Glomerular endothelial cell (primary cell): ENCODE measurements at regions not wholly inside any gene's neighbourhood (a gene's known extent, or its start where the extent isn't known, plus 50 kb on each side); places are given as distances from the start of the nearest gene placed in this dataset.

Experiments
- DNase-seq: peaks from one replicate; pipeline ENCODE4 v3.0.0-alpha.2; 2011; ENCODE audit warnings: low read depth, low spot score; ENCODE audit errors: extremely low read depth

DNA sequence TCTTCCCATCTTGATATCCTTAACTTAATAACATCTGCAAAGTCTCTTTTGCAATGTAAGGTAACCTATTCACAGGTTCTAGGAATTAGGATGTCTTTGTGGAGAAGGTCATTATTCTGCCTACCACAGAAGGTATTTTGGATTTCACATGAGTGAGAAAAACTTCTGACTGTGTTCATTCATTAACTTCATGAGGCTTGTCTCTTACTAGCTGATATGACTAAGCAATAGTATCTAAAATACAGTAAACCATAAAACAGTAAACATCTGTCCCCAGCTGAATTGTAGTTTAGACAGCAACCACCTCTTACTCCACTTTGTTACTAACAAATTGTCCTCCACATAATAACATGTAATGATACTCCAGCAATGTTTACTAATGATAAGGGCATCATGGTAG, 198.1 kb downstream of the SEC23A start:
- DNase-seq = no peak

DNA sequence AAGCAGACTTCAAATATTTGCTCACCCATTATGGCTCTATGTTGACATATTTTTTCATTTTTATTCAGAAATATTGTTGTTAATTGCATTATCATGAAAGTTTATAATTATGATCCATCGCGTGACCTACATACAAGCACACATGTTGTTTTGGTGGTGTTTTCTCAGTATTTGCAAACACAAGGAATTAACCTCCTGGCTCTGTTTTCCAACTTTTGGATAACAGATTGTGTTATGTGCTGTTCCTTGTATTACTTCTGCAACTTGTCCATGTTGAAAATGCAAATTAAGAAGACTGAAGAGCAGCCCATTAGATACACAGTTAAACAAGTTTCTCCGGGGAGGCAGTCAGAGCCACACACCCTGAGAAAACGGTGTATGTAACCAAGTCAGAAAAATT, 201.2 kb downstream of the SEC23A start:
- no peak for DNase-seq

DNA sequence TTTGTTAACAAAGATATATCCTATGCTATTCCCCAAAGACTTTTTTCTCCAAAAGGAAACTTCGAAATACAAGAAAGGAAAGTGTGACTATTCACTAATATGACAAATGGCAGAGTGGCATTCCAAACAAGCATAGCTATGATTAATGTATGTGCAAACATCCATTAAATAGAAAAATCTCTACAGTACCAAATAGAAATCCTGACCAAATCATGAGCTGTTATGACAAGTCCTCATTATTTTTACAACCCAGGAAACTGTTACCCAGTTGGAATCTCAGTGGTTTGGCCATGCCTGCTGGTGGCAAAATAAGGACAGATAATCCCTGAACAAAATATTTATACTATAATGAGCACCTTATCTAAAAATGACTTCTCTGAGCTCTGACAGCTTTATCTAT, 202.1 kb downstream of the SEC23A start:
- no peak for DNase-seq

DNA sequence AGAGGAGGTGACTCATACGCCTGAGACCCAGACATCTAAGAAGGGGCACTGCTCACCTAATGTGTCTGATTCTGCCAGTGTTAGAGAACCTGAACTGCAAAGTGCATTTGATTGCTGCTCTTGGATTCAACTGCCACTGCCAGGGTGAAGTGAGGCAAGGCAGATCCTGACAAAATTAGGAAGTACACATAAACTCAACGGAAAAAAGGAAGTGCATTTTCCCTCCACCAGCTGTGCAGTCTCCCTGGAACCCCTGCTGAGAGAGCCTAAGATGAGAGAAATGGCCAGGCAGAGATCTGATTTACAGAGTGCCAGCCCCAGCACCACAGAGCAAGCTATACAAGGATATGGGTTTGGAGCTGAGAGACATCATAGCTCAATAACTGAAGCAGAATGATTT, 215.3 kb downstream of the SEC23A start:
- no peak for DNase-seq

DNA sequence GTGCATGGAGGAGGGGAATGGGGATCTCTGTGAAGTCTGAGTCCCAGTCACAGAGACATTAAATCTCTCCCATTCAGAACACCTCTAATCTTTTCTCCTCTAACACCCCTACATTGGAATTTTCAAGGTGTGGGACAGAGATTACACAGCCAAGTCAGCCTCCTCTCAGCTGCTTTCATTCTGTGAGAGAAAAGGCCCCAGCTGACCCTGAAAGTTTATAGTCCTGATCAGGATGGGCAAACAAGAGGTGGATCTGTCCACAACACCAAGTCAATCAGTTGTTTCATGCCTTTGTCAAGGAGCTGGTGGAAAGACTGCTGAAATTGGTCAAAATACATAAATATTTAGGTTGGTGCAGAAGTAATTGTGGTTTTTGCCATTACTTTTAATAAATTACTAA, 218.9 kb downstream of the SEC23A start:
- DNase-seq = no peak

DNA sequence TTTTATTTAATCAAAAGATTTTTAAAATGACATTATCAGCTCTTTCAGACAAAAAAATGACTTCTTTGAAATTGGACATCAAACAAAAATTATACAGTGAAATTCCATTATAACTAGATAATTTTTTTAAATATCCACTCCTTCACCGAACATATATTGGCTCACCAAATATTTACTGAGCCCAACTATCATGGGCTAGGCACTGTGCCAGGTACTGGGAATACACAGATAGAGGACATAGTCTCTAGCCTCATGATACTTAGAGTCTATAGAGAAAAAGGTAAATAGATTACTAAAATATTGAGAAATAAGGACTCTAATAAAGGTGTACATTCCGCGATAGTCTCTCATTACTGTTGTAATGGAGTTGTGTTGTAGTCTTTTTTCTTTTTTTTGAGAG, 219.9 kb downstream of the SEC23A start:
- no peak for DNase-seq

DNA sequence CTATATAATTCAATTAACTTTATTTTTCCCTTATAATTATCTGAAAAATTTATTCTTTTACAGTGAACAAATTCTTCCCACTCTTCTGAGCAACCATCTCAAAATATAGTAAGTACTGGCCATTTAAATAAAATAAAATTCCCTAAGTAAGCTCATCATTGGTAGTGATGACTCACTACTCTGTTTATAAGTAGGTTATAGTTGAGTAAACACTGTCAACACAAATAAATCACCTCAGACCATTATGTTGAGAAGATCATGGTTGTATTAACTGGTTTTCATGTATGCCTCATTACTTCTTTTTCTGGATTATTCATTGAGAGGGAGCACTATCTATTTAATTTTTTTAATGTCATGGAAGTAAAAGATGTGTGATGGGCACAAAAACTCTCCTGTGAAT, 220.5 kb downstream of the SEC23A start:
- DNase-seq = no peak

DNA sequence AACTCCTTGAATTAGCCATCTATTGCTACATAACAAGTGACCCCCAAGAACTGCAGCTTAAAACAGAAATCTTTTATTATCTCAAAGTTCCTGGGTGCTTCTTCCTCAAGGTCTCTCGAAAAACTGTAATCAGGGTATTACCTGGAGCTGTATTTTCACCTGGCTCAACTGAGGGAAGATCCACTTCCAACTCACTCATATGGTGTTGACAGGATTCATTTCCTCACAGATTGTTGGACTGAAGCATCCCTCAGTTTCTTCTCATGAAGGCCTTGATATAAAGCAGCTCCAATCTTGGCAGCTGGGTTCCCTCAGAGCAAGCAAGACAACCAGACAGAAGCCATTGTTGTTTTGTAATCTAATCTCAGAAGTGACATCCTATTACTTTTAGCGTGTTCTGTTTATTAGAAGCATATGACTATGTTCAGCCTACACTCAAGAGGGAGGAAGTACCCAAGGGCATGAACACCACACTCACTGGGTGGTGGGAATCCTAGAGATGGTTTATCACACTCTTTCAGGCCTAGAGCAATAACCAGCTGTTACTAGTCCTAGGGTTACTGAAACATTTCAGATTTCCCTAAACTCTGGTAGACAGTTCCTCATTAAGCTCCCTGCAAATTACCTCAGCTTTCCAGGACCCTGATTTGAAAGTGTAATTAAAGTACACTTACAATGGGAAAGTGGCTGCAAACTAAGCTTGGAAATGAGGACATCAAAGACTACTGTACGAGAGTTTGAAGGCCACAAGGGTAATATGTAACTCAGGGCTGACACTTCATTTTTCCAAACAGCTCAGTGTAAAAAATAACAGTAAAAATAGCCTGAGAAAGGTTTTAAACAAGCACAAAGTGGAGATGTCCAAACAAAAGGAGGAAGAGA, 222.2 kb downstream of the SEC23A start:
- no peak for DNase-seq

DNA sequence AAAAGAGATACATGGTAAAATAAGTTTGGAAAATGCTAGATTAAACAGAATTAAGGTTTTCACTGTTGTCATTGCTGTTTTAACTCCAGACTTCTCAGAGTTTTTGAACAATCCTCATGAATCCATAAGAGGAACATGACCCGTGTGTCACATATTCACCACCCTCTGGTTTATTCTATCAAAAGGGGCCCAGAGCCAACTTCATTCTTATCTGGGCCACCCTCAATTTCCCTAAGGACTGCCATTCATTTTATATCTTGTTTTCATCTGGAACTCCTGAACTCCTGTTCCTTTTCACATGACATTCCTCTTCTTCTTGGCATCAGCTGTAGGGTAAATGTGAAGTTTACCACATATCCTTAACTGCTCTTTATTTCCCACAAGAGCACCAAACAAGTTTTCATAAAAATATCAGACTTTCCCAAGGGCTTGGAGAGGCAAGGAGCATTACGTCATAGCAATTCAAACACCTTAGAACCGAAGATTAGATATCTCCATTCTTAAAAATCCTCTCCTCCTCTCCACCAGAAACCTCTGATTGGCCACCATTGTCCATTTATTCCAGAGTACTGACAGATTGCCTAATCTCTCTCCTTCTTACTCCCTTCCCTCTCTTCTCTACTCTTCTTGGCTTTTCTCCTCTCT, 225.2 kb downstream of the SEC23A start:
- no peak for DNase-seq

DNA sequence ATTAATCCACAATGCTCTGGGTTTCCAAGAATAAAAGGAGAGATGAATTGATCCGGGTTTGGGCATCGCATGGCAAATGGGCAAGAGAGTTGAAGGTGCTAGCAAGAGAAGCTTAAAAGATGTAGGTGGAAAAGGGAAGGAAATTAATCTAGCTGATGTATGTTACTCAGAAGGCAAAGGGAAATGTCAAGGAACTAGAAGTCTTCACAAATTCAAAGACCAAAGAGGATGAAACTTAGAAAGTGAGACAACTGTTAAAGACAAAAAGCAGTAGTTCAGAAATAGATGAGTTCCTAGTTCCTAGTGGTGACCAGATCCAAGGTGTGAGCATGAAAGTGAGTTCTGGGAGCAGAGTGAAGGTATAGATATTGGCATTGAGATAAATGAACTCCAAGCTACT, 228.3 kb downstream of the SEC23A start:
- DNase-seq = no peak

DNA sequence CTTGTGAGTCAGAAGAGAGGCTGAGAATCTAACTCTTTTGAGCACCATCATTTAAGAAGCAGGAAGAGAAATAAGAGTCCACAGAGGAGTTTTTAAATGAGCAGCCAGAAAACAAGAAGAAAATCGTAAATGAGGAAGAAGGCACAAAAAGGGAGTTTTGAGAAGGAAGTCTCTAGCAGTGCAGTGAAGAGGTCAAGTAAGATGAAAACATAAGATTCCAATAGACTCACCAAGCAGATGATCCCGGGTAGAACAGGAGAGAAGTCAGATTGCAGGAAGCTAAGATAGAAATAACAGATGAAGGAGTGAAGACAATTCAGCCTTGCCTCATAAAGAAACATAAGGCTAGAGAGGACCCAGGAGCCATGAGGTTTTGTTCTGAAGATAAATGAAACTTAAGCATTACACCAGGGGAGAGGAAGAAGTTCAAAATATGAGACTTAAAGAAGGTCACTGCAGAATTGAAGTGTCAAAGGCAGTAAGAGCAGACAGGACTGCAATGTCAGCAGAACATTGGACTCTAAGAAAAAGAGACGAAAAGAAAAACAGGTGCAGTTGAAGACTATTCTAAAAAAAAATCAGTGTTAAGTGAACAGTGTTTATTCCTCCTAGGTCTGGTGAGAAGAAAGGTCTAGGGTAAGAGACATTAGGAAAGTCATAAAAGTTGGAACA, 229.0 kb downstream of the SEC23A start:
- DNase-seq = no peak

DNA sequence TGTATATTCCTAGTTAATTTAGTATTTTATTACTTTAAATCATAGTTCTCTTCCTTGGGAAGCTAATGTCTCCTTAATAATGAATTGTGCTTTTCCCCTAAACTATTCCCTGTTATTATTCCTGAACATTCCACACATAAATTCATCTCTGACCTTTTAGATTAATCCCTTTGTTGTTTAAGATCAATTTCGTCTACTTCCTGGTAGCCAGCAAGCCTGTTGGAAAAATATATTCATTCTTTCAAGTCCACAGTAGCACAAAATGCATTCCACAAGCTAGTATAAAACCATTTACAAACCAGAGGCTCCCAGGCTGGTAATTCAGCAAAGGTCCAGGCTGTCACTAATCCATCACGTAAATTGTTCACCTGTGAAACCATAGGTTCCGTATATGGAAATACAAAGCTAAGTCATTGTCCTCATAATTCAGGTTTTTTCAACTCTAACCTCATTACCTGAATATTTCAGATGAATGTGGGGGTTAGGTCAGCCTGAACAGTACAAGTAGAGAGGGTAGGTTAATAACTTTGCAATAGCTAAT, 232.7 kb downstream of the SEC23A start:
- no peak for DNase-seq

DNA sequence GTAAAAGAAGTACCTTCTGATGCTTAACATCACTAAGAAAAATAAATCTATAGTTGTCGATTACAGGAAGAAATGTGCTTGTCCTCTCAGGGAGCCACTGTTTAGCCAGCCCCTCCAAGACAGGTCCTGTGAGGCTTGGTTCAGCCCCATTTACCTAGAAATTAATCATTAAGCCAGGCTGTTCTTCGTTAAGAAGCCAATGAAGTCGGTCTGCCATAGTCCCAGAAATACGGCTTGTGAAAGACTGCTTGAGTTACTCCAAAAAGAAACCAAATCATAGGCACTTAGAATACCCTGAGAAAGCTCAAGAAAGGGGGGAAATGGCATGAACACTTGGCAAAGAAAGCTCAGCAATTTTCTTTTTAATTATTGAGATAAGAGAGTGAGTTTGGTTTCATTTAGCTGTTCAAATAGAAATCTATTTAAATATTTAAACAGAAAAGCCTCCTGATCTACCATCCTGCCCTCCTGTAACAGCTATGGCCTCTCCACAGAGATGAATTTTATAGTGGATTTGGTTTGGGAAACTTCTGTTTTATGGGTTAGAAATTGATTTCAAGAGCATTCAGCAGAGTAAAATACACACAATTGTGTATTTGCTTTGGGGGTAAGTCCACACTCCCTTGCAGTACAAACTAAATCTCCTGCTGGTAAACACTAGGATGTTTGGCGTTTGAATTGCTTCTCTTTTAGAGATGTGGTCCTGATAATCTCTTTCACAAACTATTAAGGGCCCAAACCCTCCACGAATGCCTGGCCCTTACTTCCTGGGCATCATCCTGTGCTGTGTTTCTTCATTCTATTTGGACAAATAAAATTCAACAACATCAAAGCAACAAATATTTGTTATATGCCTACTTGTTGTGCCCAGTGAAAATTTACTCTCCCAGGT, 234.4 kb downstream of the SEC23A start:
- no peak for DNase-seq

DNA sequence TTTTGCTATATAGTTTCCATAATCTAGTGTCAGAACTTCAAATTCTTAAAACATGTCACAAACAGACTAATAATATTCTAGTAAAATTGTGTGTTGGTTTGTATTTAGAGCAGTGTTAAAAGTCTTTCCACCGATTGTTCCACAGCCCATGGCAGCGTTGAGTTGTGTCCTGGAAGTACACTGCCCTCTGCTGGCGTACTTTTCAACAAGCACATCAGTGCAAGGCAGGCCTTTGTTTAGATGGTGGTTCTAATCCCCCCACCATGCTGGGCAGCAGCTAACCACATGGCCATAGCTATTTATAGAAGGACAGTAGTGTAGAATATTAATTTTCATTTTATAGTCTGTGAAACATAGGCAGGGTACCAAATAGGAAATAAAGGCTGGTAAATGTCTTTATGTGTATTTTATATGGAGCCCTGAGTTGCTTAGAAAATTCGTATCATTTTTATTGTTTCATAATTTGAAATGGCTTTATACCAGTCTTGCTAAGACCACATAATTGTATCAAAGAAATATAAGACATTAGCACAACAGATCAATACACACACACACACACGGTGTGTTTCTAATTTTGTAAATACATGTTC, 235.4 kb downstream of the SEC23A start:
- peak; percentile 83 for DNase-seq

DNA sequence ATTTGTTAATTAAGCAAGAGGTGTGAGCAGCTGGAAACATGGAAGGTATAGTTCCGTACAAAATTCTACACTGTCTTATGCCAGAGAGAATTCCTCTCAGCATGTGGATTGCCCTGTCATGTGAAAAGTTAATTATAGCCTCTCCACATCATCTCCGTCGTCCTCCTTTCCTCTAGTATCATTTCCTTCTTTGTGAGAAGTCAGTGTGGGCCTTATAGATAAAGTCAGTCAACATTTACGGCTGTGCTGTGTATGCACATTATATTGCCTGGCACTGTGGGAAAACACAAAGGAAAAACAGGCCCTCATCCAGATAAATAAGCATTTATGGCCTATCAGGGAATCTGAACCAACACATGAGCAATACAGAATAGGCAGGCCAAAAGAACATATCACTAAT, 236.6 kb downstream of the SEC23A start:
- no peak for DNase-seq

DNA sequence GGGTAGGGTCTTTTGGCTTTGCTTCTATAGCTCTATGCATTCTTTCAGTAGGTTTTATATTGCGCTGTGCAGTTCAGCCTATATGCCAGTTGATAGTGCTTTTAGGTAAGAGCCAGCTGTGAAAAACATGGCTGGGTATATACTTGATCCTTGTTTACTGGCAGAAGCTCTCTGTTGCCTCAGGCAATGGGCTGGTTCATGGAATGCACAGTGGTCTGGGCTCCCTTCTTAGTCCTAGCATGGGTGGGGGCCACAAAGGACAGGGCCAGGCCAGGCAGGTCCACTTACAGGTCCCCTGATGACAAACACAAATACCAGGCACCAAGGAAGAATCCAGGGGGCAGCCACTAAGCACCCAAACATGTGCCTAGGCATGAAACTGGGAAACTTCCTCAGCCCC, 240.7 kb downstream of the SEC23A start:
- DNase-seq = no peak

DNA sequence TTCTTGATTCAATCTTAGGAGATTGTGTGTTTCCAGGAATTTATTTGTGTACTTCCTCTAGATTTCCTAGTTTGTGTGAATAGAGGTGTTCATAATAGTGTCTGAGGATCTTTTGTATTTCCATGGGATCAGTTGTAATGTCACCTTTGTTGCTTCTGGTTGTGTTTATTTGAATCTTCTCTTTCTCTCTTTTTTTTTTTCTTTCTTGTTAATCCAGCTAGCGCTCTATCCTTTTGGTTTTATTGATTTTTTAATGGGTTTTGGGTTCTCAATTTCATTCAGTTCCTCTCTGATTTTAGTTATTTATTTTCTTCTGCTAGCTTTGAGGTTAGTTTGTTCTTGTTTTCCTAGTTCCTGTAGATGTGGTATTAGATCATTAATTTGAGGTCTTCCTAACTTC, 242.5 kb downstream of the SEC23A start:
- DNase-seq = no peak

DNA sequence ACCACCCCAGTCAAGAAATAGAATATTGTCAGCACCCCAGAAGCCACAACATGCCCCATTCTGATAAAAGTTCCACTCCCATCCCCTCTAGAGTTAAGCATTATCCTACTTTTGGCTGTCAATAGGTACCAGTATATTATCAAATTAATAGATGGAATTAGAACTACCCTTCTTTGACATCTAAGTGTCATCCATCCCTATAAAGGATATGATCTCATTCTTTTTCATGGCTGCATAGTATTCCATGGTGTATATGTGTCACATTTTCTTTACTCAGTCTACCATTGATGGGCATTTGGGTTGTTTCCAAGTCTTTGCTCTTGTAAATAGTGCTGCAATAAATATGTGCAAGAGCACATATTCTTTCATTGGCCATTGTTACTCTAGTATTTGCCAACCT, 246.2 kb downstream of the SEC23A start:
- DNase-seq = no peak

DNA sequence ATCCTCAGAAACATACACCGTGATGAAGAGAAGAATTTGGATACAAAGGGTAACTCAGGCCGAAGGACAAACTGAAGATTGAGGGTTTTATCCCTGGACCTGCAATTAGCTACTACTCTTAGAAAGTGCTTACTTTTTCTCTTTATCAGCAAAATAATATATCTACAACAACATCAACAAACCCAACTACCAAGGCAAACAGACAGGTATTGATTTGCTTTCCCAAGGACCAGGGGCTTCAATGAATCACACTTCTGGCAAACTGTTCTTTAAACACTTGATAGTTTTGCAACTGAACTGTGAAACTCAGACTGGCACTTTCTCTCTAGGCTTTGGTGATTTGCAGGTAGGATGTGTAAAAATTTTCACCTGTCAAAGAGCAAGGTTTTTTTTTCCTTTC, 247.5 kb downstream of the SEC23A start:
- no peak for DNase-seq

DNA sequence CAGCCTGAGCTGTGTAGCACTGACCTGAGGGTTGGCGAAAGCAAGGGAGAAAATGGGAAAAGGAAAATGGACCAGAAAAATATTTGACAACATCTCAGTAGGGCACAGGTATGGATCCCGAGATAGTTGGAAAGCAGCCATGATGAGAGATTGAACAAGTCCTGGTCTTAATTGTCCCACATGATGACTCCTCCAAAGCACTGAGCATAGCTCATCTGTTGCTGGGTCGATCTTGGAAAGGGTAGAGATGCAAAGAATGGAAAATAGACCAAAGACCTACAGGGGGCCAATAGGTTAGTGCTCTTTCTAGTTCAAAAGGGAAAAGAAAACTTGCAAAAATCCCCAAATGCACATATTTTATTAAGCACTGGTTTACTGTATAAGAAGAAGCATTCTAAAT, 251.9 kb downstream of the SEC23A start:
- DNase-seq = no peak
